Activated CD8-positive, alpha-beta memory T cell treated with anti-CD3 and anti-CD28 coated beads for 1 hour (primary cell): ENCODE measurements at regions not wholly inside any gene's neighbourhood (a gene's known extent, or its start where the extent isn't known, plus 50 kb on each side); places are given as distances from the start of the nearest gene placed in this dataset.

Experiments
- DNase-seq, 2 donors: peaks; one replicate each; pipeline ENCODE4 v3.0.0-alpha.2; 2020; ENCODE audit warnings: low read depth in 1 of 2; ENCODE audit errors: extremely low read depth in 1 of 2

DNA sequence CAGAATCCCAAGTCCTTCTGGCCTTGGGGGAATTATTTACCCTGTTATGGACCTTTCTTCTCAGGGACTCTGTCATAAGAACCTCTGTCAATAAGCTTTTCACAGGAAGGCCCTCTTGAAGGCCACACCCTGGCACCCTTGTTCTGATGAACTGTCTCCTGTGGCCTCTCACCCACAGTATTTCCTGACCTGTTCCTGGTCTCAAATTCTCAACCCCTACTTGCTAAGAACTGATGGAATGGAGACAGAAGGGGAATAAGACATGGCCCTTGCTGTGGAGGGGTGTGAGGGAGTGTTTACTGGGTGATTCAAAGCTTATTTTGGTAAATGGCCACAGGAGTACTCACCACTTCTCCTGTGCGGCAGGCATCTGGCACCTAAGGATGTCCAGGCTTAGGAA, 1082.9 kb downstream of the BCL11B start:
- no peak for DNase-seq

DNA sequence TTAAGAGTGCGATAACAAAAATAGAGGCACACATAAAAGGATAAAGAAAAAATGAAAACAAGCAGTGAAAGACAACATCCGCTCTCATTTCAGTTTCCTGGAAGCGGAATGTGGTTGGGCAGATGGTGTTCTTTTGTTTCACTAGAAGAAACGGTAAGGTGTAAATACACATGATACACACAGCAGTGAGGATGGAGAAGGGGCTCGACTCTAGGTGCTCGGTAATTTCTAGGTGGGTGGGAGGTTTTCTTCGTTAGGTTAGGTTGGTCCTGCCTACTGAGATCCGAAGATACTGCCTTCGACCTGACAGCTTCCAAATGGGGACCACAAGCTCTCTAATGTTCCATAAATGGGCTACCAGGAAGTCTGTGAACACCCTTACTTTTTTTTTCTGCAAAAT, 1082.5 kb downstream of the BCL11B start:
- DNase-seq: no peak

DNA sequence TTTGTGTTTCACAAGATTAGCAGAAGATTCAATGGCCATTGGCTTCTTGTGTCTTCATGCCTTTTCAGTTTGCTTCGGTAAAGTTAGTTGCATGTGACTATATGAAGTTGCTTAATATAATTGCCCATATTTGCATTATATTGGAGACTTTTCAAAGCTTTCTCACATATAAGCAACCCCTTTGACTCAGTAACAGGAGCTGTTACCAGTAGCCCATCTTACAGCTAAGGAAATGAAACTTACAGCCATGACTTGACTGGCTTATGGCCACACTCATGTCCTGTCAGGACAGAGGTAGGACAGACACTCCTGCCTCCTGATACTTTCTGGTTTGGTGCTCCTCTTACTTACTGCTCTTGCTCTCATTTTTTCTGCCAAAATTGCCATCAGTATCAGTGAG, 1082.1 kb downstream of the BCL11B start:
- DNase-seq: no peak

DNA sequence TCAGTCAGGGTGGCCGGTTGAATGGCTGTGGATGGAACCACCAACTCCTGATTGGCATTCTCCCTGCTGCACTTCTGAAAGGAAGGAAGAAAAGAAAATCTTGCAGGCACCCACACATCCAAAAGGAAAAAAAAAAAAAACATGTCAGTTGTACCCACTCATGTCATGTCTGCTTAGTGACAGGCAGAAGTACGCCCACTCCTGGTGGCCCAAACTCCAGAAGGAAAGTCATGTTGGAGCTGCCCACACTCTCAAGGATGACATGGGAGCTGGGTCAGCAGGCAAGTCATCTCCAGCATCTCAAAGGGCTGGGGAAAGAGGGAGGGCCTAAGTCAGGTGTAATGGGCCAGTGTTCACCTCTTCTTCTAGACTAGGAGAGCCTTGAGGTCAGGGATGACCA, 1079.1 kb downstream of the BCL11B start:
- DNase-seq: no peak

DNA sequence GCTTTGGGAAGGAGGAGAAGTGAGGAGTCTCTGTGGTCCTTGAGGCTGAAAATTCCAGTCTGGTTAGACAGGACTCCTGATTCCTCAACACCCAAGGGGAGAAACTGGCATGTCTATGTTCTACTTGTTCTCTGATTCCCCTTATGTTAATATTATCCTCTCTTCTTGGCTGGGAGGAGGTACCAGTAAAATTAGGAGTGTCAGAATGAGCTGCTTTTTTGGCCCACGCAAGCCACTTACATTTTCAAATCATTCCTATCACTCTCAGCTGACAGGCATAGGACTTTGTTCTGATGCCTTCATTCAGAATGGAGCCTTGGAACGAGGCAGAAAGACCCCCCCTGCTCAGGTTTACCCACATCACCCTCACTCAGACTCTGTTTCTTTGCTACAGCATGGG, 1077.2 kb downstream of the BCL11B start:
- DNase-seq: no peak

DNA sequence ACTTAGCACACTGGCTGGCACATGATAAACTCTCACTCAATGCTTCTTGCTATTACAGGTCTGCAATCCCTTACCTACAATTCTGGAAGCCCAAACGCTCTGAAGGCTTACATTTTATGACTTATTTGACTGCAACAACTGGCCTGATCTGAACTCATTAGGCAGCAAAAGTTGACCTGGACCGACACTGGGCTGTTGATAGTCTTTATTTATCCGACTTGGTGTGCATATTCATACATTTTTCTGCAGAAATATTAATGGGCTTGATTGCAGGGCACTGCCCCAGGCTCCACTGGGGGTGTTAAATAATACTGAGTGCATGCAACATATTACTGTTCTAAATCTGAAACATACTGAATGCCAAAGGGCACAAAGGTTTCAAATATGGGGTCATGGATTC, 1076.7 kb downstream of the BCL11B start:
- DNase-seq: no peak

DNA sequence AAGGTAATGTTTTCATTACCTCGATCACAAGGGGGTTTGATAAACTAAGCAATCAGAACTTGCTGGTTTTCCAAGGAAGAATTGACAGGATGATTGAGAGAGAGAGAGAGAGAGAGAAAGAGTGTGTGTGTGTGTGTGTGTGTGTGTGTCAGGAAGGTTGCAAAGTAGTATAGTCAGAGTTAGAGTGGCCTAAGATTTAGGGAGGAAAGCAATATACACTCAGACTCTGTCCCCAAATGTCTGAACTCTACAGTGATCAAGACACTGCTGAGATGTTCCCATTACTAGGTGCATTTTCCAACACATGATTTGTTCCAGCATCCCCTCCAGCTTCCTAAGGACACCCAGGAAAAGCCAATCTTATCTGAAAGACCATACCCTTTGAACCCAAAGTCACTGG, 1074.1 kb downstream of the BCL11B start:
- DNase-seq: no peak

DNA sequence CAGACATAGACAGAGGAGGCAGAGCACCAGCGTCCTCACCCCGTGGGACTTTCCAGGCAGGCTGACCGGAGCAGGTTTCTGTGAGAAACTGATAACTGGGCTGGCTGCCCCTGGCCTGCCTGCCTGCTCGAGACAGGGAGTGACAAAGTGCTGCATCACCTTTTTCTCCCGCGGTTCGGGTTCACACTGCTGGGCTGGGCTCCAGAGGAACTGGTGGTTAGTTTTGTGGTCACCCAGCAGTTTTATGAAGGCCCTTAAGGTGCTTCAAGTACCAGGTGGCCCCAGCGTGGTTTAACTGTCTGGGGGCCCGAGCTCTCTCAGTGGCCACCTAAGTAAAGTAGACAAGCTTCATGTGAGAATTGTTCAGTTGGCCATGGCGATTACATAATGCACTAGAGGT, 1073.6 kb downstream of the BCL11B start:
- DNase-seq: no peak

DNA sequence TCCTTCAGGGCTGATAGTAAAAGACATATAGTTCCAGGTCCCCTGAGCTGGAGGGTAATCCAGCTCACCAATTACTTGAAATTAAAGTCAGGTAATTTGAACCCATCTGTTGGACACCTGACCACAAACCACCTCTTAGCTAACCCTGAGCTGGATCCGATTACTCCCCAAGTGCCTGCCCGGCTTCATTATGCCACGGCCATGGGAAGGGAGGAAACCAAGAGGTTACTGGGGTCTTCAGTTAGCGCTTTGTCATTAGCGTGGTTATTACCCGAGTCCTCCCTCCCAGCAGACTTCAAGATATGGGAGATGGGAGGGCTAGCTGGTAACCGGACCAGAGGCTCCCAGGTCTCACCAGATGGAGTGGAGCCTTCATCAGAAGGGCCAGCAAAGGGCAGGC, 1071.4 kb downstream of the BCL11B start:
- DNase-seq: no peak

DNA sequence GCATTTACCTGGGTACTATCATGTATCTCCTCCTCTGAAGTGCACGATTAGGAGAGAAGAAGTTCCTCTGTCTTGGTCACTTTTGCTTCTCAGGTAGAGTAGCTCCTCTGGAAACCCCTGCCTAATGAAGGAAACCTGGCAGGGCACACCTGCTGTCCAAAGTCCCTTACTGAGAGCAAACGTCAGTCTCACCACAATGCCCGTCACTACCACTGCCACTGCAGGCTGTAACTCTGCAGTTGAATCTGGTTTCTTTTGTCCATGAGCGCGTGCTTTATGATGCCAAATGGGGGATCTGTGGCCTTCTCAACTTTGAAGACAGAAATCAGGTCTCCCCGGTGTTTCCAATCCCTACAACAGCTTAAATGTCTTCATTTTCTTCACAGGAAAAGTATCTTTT, 1068.6 kb downstream of the BCL11B start:
- DNase-seq: no peak

DNA sequence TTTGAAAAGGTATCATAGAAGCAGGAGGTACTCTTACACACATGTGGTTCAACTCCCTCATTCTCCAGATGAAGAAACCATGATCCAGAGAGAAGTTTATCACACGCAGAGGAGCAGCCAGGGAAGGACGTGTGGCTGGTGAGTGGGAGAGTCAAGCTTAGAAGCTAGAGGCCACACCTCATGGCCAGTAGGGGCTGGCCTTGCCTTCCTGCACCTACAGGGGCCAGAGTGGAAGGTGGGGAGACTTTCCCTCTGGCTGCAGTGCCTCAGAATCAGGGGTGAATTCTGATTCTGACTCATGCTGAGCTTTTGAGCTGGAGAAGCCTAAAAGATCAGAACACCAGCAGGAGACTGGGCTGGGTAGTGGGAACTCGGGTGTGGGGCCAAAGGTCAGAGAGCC, 1067.9 kb downstream of the BCL11B start:
- no peak for DNase-seq

DNA sequence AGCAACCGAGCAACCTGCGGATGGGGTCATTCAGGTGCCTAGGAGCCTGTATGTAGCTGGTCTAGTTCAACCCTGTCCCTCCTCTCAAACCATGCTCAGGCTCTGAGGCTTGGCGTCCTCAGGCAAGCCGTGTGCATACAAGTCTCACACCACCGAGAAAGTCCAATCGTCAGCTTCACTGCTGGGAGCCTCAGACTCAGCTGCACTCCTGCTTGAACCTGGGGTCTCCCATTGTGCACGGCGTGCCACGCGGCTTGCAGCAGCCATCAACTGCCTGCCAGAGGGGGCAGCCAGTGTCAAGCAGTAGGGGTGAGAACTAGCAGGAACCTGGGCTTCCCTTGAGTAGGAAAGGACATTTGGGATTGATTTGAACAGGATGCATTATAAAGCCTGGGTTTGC, 1064.6 kb downstream of the BCL11B start:
- no peak for DNase-seq

DNA sequence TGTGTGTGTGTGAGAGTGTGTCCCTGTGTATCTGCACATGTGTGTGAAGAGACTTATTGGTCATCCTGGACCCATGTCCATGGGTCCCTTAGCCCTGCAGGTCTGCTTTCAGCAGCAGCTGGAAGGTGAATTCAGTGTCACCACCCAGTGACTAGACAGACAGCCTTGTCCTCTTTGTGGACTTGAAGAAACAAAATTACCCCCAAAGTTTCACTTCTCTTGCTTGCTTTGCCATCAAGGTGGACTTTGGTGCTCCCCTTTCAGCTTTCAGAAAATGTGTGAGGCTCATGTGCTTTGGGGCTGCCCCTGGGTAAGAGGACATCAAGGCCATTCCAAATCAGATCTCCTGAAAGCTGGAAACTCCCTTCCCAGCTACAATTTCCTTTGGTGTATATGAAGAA, 1063.8 kb downstream of the BCL11B start:
- DNase-seq: no peak

DNA sequence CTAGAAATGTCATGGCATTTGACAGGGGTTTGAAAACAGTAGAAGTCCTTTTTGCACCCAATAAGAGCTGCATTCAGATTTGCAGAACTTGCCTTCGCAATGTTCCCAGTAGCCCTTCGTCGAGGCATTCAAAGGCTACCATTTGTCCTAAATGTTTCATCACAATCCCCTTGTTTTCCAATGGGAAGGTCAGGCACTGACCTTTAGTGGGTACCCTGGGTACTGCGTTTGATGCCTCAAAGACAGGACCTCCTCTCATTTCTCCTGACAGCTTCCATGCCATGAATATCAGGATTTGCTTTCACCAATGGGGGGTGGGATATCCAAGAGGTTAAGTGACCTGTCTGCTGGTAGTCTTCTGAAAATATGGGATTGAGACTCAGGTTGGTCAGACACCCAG, 1063.1 kb downstream of the BCL11B start:
- no peak for DNase-seq

DNA sequence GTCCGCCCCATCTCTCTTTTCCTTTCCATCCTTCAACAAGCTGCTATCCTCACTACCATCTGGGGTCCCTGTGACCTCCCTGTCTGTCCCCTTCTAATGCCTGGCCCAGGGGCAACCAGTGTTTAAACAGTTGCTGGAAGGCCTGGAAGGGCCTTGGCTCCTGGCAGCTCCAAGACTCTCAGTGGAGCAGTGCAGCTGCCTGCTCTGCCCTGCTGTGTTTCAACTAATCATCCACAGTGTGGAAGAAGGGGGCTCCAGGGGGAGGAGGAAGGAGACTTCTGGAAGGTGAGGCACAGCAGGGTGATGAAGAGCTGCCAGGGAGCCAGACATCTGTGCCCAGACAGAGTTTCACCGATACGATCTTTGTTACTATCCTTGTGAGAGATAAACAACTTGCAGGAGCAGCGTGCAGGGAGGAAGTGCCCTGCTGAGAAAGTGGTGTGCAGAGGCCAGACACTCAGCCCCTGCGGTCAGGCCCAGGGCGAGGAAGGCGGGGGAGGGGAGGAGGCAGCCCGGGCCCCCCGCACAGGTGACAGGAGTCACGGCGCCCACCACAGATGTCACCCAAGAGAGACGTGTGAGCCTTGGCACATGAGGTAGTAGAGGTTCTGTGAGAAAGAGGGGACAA, 1061.8 kb downstream of the BCL11B start:
- peak; percentile 33 to 39 for DNase-seq

DNA sequence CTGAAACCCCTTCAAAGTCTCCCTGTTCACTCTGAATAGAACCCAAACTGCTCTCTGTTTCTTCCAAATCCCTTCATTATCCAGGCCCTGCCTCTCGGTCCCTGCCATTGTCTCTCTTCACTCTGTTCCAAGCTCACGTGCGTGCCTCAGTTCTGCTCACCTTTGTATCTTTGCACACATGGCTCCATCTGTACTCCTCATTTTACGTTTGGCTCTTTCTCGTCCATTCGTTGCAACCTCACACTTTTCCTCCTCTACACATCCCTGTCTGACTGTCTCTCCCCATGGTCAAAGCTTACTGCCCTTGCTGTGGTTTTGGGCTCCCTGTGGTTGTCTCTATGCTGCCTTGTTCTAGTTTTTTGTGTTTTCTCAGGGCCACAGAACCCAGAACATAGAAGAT, 1054.5 kb downstream of the BCL11B start:
- DNase-seq: no peak

DNA sequence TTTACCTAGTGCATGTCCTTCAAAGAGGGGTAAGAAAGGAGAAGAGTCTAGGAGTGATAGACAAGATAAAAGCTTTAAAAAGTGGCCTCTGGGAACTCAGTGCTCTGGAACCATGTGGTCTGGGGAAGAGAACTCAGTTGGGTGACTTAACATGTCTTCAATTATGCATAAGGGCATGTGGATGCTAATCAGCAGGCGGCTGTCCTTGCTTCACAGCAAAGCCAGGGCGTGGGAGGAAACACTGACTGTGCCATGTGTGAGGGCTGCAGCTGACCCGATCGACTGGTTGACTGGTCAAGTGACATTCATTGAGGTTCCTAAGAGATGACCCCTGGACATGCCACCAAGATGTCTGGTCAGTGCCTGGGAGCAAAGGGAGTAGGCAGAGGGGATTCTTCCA, 1053.8 kb downstream of the BCL11B start:
- no peak for DNase-seq

DNA sequence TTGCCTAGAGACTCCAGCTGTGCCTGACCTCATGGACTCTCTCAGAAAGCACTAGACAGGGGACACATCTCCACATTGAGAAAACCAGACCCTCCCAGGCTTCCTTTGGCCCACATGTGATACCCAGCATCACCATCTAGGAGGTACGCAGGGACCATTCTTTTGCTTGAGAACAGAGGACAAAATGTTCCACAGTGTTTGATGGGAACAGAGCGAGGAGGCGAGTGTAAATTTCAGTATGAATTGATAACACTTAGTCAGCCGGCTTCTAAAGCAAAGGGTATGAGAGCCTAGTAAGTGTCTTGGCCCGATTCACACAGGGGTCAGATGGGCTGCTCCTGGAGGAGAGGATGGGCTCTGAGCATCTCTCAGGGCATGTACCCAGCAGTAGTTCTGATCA, 1052.4 kb downstream of the BCL11B start:
- no peak for DNase-seq

DNA sequence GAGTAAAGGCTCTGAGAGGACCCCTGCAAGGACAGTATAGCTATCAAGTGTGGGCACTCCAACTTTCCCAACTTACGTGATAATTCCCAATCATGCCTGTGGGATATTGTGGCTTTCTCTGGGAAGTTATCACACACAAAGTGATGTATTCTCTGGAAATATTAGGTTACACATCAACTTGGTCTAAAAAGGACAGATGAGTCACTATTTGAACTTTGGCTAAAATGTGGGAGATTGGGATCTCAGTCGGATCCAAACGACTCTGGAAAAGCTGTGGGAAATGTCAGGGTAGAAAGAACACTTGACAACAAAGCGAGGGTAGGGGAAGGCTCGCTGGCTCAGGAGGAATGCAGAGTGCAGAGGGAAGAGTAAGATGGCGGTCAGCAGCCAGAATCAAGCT, 1048.9 kb downstream of the BCL11B start:
- no peak for DNase-seq

DNA sequence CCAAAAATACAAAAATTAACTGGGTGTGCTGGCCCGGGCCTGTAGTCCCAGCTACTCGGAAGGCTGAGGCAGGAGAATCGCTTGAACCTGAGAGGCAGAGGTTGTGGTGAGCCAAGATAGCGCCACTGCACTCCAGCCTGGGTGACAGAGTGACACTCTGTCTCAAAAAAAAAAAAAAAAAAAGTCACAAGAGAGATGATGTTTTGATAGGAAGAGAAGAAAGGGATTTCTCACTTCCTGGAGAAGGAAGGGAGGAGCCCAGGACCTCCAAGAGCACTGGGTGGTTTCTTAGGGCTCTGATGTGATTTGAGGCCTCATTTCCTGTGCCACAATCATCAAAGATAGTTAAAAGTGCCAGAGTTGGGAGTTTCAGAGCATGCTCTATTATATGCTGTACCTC, 1048.3 kb downstream of the BCL11B start:
- DNase-seq: peak in 1 of 2 donors; percentile 28

DNA sequence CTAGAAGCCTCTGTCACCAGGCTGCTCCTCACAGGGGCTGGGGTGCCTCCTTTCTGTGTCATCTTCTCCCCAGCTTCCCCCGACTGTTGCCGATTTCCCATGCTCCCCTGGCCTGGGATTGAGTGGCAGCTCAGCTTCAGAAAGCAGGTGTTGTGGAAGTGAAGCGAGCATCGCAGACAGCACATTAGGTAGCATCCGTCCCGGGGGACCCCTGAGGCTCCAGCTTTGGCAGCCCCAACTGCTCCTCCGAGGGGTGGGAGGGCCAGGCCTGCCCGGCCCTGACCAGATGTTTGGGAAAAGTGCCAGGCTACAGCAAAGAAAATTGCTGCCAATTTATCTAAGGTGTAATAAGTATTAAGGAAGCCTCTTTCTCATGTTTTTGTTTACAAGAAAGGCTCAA, 1045.6 kb downstream of the BCL11B start:
- no peak for DNase-seq

DNA sequence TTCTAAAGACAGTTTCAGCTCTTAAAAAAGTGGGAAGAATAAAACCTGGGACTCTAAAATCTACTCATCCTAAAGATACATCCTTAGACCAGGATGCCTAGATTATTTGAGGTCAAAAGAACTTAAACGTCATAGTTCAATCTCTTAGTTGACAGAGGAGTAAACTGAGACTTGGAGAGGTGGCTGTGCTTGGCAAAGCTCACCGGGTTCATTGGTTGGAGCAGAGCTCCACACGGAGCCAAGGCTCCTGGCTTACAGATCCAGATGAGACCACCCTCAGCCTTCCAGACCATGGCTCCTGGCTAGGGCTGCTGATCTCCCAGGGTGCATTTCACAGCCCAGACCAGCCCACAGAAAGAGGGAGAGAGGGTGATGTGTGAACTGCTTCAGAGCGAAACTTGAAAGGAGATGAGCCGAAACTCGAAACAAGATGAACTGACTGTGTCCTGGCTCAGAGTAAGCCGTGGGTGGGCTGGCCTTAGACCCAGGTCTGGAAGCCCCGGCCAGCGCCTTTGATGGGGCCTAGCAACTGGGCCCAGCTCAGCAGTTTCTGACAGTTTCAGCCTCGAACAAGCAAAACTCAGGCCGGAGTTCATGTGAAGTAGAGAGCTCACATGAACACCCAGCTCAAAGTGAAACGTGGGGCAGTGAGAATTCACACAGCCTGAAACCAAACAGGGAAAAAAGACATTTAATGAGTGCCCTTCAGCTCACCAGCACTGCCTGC, 1044.8 kb downstream of the BCL11B start:
- DNase-seq: no peak

DNA sequence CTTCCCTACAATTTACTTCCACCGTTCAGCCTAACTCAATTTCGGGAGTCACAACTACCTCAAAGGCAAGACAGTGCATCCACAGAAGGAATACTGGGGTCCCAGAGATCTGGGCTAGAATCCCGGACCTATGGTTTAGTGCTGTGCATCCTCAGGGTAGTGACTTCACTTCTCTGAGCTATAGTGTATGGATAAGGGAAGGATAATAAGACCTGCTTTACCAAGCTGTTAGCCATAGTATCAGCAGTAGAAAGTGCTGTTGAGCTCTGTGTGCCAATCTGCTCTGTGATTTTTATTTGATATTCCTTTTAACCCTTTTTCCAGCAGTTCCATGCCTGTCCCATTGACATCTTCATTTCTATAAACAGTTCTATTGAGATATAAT, 1044.3 kb downstream of the BCL11B start:
- DNase-seq: no peak
